Osteocyte (in vitro differentiated cells): ENCODE measurements at regions not wholly inside any gene's neighbourhood (a gene's known extent, or its start where the extent isn't known, plus 50 kb on each side); places are given as distances from the start of the nearest gene placed in this dataset.
"Not testable (repeated sequence)": the region's sequence is repeated elsewhere in the genome, so short reads cannot be mapped to it uniquely, and the experiment has no call there.

Experiments used
- DNase-seq: peaks from one replicate; pipeline ENCODE4 v3.0.0; 2021; ENCODE audit warnings: mixed read lengths; ENCODE audit not compliant: unreplicated experiment; ENCODE audit errors: extremely low spot score
- H3K27ac Mint-ChIP-seq: one replicate; pipeline ENCODE4 v1.8.0; 2021; ENCODE audit warnings: mild to moderate bottlenecking, mixed read lengths; ENCODE audit not compliant: unreplicated experiment
- H3K27me3 Mint-ChIP-seq: one replicate; pipeline ENCODE4 v1.8.0; 2021; ENCODE audit warnings: mixed read lengths; ENCODE audit not compliant: unreplicated experiment
- H3K36me3 Mint-ChIP-seq: one replicate; pipeline ENCODE4 v1.8.0; 2021; ENCODE audit warnings: mixed read lengths; ENCODE audit not compliant: unreplicated experiment
- H3K4me1 Mint-ChIP-seq: one replicate; pipeline ENCODE4 v1.8.0; 2021; ENCODE audit warnings: mixed read lengths; ENCODE audit not compliant: unreplicated experiment
- H3K4me3 Mint-ChIP-seq: one replicate; pipeline ENCODE4 v1.8.0; 2021; ENCODE audit warnings: mild to moderate bottlenecking, moderate library complexity, mixed read lengths; ENCODE audit not compliant: unreplicated experiment
- H3K9me3 Mint-ChIP-seq: one replicate; pipeline ENCODE4 v1.8.0; 2021; ENCODE audit warnings: mixed read lengths; ENCODE audit not compliant: unreplicated experiment
- TF ChIP-seq, protein P1 (sequence below): fragments of 200-600 bp; sonication (generic); IDR thresholded peaks from 2 replicates; pipeline ENCODE4 v1.5.0; 2021; ENCODE audit warnings: antibody characterized with exemption, mild to moderate bottlenecking, moderate library complexity

DNA sequence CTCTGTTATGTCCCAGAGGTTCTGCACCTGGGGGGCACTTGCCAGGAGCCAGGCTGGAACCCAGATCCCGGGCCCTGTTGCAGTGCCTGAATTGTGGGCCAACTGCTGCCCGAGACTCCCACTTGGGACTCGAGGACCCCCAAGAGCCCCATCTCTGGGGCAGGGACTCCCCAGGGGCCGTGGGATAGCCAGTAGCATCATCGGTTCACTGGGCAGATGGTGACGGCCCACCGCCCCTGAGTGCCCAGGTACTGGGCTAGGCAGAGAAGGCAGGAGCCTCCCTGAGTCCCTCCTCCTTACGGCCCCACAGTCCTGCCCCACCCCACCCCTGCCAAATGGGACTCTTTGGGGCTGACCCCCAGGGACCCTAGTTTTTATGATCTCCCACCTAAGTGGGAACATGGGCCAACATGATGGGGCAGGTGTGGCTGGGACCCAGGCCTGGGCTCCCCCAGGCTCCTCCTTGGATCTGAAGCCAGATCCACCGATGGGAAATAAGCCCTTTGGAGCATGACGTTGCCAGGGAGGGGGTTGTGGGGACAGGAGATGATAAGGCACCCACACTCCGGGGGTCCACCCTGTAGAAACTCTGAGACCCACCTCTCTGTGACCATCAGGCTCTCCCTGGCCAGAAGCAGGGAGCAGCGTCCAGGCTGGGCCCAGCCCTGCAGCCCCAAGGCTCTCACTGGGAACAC, 94.5 kb upstream of the FGF3 start:
- Mint-ChIP-seq H3K27ac (no peak overlapping the region), H3K4me3 (no peak overlapping the region), H3K9me3 (no peaks in the 10 kb centered on the region), H3K27me3 (peaks cover 10% of the 10 kb centered on the region), H3K4me1 (peaks cover 15% of the 10 kb centered on the region), H3K36me3 (no peaks in the 10 kb centered on the region)
- DNase-seq: no peak
- TF ChIP-seq, protein P1, sequence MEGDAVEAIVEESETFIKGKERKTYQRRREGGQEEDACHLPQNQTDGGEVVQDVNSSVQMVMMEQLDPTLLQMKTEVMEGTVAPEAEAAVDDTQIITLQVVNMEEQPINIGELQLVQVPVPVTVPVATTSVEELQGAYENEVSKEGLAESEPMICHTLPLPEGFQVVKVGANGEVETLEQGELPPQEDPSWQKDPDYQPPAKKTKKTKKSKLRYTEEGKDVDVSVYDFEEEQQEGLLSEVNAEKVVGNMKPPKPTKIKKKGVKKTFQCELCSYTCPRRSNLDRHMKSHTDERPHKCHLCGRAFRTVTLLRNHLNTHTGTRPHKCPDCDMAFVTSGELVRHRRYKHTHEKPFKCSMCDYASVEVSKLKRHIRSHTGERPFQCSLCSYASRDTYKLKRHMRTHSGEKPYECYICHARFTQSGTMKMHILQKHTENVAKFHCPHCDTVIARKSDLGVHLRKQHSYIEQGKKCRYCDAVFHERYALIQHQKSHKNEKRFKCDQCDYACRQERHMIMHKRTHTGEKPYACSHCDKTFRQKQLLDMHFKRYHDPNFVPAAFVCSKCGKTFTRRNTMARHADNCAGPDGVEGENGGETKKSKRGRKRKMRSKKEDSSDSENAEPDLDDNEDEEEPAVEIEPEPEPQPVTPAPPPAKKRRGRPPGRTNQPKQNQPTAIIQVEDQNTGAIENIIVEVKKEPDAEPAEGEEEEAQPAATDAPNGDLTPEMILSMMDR: no peak

DNA sequence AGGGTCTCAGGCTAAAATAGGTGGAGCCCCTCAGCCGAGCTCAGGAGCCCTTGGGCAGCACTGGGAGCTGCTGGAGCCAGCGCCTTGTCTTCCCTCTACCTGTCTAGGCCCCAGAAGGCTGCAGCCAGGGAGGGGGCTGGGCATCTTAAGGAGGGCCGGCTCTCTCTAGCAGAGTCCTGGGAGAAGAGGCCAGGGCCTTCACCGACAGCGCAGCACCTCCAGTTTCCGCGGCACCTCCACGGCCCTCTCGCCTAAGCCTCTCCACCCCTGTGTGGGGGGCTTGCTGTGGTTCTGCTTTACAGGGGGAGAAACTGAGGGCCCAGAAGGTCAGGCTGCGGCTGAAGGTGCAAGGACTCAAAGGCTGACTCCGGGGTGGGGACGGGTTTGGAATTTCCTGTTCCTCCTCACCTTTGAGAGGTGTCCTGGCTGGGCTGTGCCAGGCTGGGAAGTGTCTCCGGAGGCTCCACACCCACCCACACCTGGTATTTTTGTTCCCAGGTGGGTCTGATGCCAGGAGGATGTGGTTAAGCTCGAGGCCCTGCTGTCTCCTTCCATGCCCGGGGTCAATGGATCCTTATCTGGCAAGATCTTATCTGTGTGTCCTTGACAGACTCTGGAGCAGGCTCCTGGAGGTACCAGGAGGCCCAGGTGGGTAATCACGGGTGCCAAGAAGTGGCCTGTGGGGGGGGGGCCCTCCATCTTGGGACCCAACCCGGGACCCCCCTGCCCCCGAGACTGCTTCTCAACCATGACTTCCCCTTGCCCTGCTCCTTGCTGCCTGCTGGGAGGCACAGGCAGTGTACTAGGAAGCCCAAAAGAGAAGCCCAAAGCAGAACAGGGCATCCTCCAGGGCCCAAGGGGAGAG, 95.3 kb upstream of the FGF3 start:
- H3K4me1 Mint-ChIP-seq: peaks cover 13% of the 10 kb centered on the region
- no peak for DNase-seq
- H3K27me3 Mint-ChIP-seq: peaks cover 3% of the 10 kb centered on the region
- H3K4me3 Mint-ChIP-seq: no peak overlapping the region
- H3K27ac Mint-ChIP-seq: no peak overlapping the region
- H3K36me3 Mint-ChIP-seq: no peaks in the 10 kb centered on the region
- no peaks in the 10 kb centered on the region for H3K9me3 Mint-ChIP-seq
- TF ChIP-seq, protein P1: no peak

DNA sequence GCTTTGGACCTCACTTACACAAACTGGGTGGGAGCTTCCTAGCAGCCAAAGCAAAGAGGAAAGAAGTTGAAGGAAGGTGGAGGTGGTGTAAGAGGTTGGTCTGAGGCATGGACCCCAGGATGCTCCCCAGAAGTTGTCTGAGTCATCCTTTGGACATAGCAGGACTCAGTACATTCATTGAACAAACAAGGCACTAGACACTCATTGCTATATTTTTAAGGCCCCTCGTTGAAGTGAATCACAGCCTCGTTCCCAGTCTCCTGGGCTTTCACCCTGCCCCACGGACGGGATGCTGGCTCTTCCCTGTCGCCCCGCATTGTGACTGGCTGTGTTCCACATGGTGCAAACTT, 95.9 kb upstream of the FGF3 start:
- H3K27ac Mint-ChIP-seq: peak overlapping the region; percentile 62
- DNase-seq: no peak
- no peaks in the 10 kb centered on the region for H3K9me3 Mint-ChIP-seq
- H3K36me3 Mint-ChIP-seq: no peaks in the 10 kb centered on the region
- no peak overlapping the region for H3K4me3 Mint-ChIP-seq
- peaks cover 3% of the 10 kb centered on the region for H3K27me3 Mint-ChIP-seq
- TF ChIP-seq, protein P1: no peak
- peaks cover 10% of the 10 kb centered on the region for H3K4me1 Mint-ChIP-seq

DNA sequence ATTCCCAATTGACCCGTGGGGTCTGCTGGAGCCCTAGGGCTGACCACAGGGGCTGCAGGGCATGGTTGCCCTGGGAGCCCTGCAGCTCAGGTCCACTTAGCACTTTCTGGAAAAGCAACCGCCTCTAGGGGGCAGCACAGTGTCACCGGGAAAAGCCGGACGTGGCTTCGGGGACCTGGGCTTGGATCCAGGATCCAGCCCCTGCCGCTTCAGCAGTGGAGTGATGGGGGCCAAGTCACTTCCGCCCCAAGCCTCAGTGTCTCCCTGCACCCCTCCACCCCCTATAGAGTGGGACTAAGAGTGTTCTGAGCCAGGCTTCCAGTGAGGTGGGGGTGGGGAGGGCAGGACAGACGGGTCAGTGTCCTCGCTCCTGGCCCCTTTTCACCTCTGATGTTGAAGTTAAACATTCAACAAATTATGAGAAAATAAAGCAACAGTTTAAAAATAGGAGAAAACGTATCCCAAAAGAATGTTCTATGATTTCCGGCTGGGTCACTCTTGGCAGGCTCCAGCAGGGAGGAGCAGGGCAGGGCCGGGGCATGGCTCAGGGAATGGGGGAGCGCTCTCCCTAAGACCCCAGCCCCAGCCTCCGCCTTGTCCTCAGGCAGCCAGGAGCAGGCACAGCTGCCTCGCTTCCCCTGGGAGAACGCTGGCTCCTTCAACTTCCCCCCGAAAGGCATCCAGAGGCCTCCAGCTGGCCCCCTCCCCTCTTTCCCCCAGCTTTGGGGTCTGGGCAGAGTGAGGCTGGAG, 96.5 kb upstream of the FGF3 start:
- Mint-ChIP-seq H3K4me3 (no peak overlapping the region), H3K9me3 (no peaks in the 10 kb centered on the region), H3K4me1 (peaks cover 10% of the 10 kb centered on the region), H3K27ac (peak overlapping the region; percentile 62), H3K36me3 (no peaks in the 10 kb centered on the region), H3K27me3 (peaks cover 3% of the 10 kb centered on the region)
- TF ChIP-seq, protein P1: peak; percentile 88
- DNase-seq: peak; percentile 91

DNA sequence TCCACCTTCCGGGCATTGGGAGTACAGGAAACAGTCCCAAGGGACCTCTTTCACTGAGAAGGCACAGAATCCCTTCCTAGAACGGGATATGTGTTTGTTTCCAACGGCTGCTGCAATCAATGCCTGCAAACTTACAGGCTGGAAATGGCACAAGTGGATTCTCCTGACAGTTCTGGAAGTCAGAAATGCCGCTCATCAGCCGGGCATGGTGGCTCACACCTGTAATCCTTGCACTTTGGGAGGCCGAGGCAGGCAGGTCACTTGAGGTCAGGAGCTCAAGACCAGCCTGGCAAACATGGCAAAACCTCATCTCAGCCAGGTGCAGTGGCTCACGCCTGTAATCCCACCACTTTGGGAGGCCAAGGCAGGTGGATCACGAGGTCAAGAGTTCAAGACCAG, 97.0 kb upstream of the FGF3 start:
- H3K9me3 Mint-ChIP-seq, H3K27me3 Mint-ChIP-seq, DNase-seq, H3K4me3 Mint-ChIP-seq, H3K27ac Mint-ChIP-seq, H3K36me3 Mint-ChIP-seq: not testable (repeated sequence)
- H3K4me1 Mint-ChIP-seq: peaks cover 10% of the 10 kb centered on the region
